WTC11 (cell line): ENCODE measurements at regions not wholly inside any gene's neighbourhood (a gene's known extent, or its start where the extent isn't known, plus 50 kb on each side); places are given as distances from the start of the nearest gene placed in this dataset.

Source experiments
- ATAC-seq: fragments of 200-7000 bp; cut with Tn5 transposase; 2 replicates; pipeline ENCODE4 v1.10.0; 2021; ENCODE audit warnings: mild to moderate bottlenecking, moderate library complexity
- CTCF ChIA-PET: fragments of 300-600 bp; sonication (Branson Sonifier 250); formaldehyde crosslinking; loops from one replicate; lab custom pipeline; 2021; ENCODE audit warnings: antibody characterized with exemption; lab: Charles Lee
- POLR2A ChIA-PET: fragments of 350-600 bp; sonication (Branson Sonifier 250); formaldehyde crosslinking; loops from one replicate; lab custom pipeline; 2021; ENCODE audit warnings: antibody characterized with exemption; lab: Charles Lee
- DNase-seq: peaks from one replicate; pipeline ENCODE4 v3.0.0; 2021; ENCODE audit warnings: low spot score
- H3K27ac Mint-ChIP-seq: 2 replicates; pipeline ENCODE4 v1.8.0; 2021; ENCODE audit warnings: mixed read lengths
- H3K27me3 Mint-ChIP-seq: 2 replicates; pipeline ENCODE4 v1.8.0; 2021; ENCODE audit warnings: low read depth, mild to moderate bottlenecking, moderate library complexity, mixed read lengths
- H3K36me3 Mint-ChIP-seq: 2 replicates; pipeline ENCODE4 v1.8.0; 2021; ENCODE audit warnings: mixed read lengths
- H3K4me1 Mint-ChIP-seq: 2 replicates; pipeline ENCODE4 v1.8.0; 2022; ENCODE audit warnings: mixed read lengths
- H3K4me3 Mint-ChIP-seq: 2 replicates; pipeline ENCODE4 v1.8.0; 2021; ENCODE audit warnings: mild to moderate bottlenecking, moderate library complexity, mixed read lengths
- H3K9me3 Mint-ChIP-seq: 2 replicates; pipeline ENCODE4 v1.8.0; 2021; ENCODE audit warnings: mixed read lengths
- EMX1 ChIP-seq: fragments of 250-450 bp; sonication (Bioruptor Pico); IDR thresholded peaks from 2 replicates; pipeline ENCODE4 v1.8.0; 2021; ENCODE audit warnings: mild to moderate bottlenecking
- FOXJ3 ChIP-seq: sonication (generic); formaldehyde crosslinking; IDR thresholded peaks from 2 replicates; pipeline ENCODE4 v1.9.0; 2021; ENCODE audit warnings: missing genetic modification reagents, mild to moderate bottlenecking, borderline replicate concordance
- FOXP1 ChIP-seq: sonication (generic); formaldehyde crosslinking; IDR thresholded peaks from 2 replicates; pipeline ENCODE4 v1.8.0; 2022; ENCODE audit warnings: missing genetic modification reagents, mild to moderate bottlenecking, moderate library complexity, borderline replicate concordance
- IRF2 ChIP-seq: sonication (generic); formaldehyde crosslinking; IDR thresholded peaks from 2 replicates; pipeline ENCODE4 v1.8.0; 2022; ENCODE audit warnings: low read depth, missing genetic modification reagents, borderline replicate concordance
- JAZF1 ChIP-seq: fragments of 250-450 bp; sonication (Bioruptor Pico); IDR thresholded peaks from 2 replicates; pipeline ENCODE4 v1.9.0; 2021; ENCODE audit warnings: moderate library complexity, mild to moderate bottlenecking, inconsistent platforms
- MXD4 ChIP-seq: fragments of 250-450 bp; sonication (Bioruptor Pico); IDR thresholded peaks from 2 replicates; pipeline ENCODE4 v1.8.0; 2021; ENCODE audit warnings: mild to moderate bottlenecking, moderate library complexity, borderline replicate concordance
- NFYB ChIP-seq: sonication (generic); formaldehyde crosslinking; conservative IDR thresholded peaks from 2 replicates; pipeline ENCODE4 v1.8.0; 2022; ENCODE audit warnings: low read depth, missing genetic modification reagents
- NR1H2 ChIP-seq: sonication (generic); formaldehyde crosslinking; IDR thresholded peaks from 2 replicates; pipeline ENCODE4 v1.9.0; 2021; ENCODE audit warnings: mild to moderate bottlenecking, moderate library complexity, missing genetic modification reagents
- SMAD3 ChIP-seq: sonication (generic); formaldehyde crosslinking; IDR thresholded peaks from 2 replicates; pipeline ENCODE4 v1.8.0; 2022; ENCODE audit warnings: missing genetic modification reagents, mild to moderate bottlenecking, borderline replicate concordance
- SOX15 ChIP-seq: fragments of 250-450 bp; sonication (Bioruptor Pico); IDR thresholded peaks from 2 replicates; pipeline ENCODE4 v1.9.0; 2021; ENCODE audit warnings: mild to moderate bottlenecking
- ZNF219 ChIP-seq: sonication (generic); formaldehyde crosslinking; IDR thresholded peaks from 2 replicates; pipeline ENCODE4 v1.8.0; 2023; ENCODE audit warnings: missing genetic modification reagents, mild to moderate bottlenecking, borderline replicate concordance
- ZNF396 ChIP-seq: fragments of 250-450 bp; sonication (Bioruptor Pico); IDR thresholded peaks from 2 replicates; pipeline ENCODE4 v1.8.0; 2021; ENCODE audit warnings: mild to moderate bottlenecking, moderate library complexity, borderline replicate concordance
- TF ChIP-seq, protein P1 (sequence below): fragments of 250-450 bp; sonication (Bioruptor Pico); IDR thresholded peaks from 2 replicates; pipeline ENCODE4 v1.9.0; 2021; ENCODE audit warnings: moderate library complexity, mild to moderate bottlenecking, inconsistent platforms, borderline replicate concordance
- TF ChIP-seq, protein P2 (sequence below): sonication (generic); formaldehyde crosslinking; IDR thresholded peaks from 2 replicates; pipeline ENCODE4 v1.8.1; 2023; ENCODE audit warnings: mild to moderate bottlenecking, missing genetic modification reagents
- TF ChIP-seq, protein P3 (sequence below): sonication (generic); formaldehyde crosslinking; IDR thresholded peaks from 2 replicates; pipeline ENCODE4 v1.8.1; 2022; ENCODE audit warnings: mild to moderate bottlenecking, missing genetic modification reagents, moderate library complexity, borderline replicate concordance
- TF ChIP-seq, protein P4 (sequence below): sonication (generic); formaldehyde crosslinking; IDR thresholded peaks from 2 replicates; pipeline ENCODE4 v1.8.0; 2023; ENCODE audit warnings: missing genetic modification reagents, mild to moderate bottlenecking, borderline replicate concordance
- TF ChIP-seq, protein P5 (sequence below): fragments of 250-450 bp; sonication (Bioruptor Pico); IDR thresholded peaks from 2 replicates; pipeline ENCODE4 v2.1.2; 2022; ENCODE audit warnings: mild to moderate bottlenecking, moderate library complexity
- TF ChIP-seq, protein P6 (sequence below): sonication (generic); formaldehyde crosslinking; IDR thresholded peaks from 2 replicates; pipeline ENCODE4 v1.8.0; 2023; ENCODE audit warnings: missing genetic modification reagents

DNA sequence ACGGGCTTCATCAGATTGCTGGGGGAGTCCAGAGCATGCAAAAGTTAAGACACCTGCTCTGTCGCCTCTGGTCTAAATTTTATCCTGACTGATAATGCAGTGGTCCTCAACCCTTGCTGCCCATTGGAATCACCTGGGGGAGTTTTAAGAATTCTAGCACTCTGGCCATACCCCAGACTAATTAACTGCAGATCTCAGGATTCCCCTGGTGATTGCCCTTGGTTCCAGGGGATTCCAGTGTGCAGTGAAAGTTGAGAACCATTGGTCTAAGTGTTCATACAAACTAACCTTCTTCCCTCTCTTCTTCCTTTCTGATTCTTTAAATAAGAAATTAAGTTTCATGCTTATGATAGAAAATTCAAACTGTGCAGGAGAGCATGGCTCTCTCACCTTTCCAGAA, 105.7 kb upstream of the MGAT5 start:
- Mint-ChIP-seq H3K4me3 (no peak overlapping the region), H3K36me3 (no peaks in the 10 kb centered on the region; the same call in 1 of the 2 replicates), H3K27me3 (no peaks in the 10 kb centered on the region), H3K4me1 (peaks cover 54% of the 10 kb centered on the region), H3K27ac (no peak overlapping the region), H3K9me3 (no peaks in the 10 kb centered on the region)
- DNase-seq (no peak), ATAC-seq (no peak)
- no peak for TF ChIP-seq JAZF1 (CRISPR knock-in tag)
- no peak for TF ChIP-seq ZNF396 (CRISPR knock-in tag)
- TF ChIP-seq MXD4 (CRISPR knock-in tag): no peak
- TF ChIP-seq SMAD3 (CRISPR knock-in tag): no peak
- TF ChIP-seq, protein P1, sequence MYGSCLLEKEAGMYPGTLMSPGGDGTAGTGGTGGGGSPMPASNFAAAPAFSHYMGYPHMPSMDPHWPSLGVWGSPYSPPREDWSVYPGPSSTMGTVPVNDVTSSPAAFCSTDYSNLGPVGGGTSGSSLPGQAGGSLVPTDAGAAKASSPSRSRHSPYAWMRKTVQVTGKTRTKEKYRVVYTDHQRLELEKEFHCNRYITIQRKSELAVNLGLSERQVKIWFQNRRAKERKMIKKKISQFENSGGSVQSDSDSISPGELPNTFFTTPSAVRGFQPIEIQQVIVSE (CRISPR knock-in tag): no peak
- TF ChIP-seq, protein P2, sequence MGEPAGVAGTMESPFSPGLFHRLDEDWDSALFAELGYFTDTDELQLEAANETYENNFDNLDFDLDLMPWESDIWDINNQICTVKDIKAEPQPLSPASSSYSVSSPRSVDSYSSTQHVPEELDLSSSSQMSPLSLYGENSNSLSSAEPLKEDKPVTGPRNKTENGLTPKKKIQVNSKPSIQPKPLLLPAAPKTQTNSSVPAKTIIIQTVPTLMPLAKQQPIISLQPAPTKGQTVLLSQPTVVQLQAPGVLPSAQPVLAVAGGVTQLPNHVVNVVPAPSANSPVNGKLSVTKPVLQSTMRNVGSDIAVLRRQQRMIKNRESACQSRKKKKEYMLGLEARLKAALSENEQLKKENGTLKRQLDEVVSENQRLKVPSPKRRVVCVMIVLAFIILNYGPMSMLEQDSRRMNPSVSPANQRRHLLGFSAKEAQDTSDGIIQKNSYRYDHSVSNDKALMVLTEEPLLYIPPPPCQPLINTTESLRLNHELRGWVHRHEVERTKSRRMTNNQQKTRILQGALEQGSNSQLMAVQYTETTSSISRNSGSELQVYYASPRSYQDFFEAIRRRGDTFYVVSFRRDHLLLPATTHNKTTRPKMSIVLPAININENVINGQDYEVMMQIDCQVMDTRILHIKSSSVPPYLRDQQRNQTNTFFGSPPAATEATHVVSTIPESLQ (CRISPR knock-in tag): no peak
- no peak for TF ChIP-seq EMX1
- TF ChIP-seq FOXJ3 (CRISPR knock-in tag): no peak
- TF ChIP-seq NR1H2 (CRISPR knock-in tag): no peak
- TF ChIP-seq, protein P3, sequence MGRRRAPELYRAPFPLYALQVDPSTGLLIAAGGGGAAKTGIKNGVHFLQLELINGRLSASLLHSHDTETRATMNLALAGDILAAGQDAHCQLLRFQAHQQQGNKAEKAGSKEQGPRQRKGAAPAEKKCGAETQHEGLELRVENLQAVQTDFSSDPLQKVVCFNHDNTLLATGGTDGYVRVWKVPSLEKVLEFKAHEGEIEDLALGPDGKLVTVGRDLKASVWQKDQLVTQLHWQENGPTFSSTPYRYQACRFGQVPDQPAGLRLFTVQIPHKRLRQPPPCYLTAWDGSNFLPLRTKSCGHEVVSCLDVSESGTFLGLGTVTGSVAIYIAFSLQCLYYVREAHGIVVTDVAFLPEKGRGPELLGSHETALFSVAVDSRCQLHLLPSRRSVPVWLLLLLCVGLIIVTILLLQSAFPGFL (CRISPR knock-in tag): no peak
- no peak for TF ChIP-seq FOXP1
- TF ChIP-seq ZNF219 (CRISPR knock-in tag): no peak
- POLR2A ChIA-PET: no interaction called here
- CTCF ChIA-PET: no interaction called here

DNA sequence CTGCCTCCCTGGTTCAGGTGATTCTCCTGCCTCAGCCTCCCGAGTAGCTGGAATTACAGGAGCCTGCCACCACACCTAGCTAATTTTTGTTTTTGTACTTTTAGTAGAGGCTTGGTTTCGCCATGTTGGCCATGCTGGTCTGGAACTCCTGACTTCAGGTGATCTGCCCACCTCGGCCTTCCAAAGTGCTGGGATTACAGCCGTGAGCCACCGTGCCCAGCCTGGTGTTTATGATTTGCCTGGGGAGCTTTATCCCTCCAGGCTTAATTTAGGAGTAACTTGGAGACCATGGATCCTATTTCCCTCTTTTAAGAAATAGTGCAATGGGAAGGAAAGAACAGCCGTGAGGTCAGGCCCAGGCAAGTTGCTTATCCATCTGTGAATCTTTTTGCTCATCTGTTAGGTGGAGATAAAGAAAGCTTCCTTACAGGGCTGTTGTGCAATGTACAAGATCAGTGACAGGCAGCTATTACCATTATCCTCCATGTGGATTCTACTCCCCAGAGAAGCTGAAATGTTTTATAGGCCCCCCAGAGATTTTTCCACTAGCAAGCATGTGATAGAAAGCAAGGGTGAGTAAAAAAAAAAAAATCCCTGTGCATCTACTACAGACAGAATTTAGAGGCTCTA, 104.9 kb upstream of the MGAT5 start:
- H3K4me3 Mint-ChIP-seq: no peak overlapping the region
- ChIA-PET POLR2A (no interaction called here), CTCF (interaction anchor here (1.4 kb wide), 1 partner anchor 302 kb away, joined by 7 read pairs; no protein-coding TSS in a partner anchor)
- TF ChIP-seq SOX15 (CRISPR knock-in tag): no peak
- TF ChIP-seq, protein P4, sequence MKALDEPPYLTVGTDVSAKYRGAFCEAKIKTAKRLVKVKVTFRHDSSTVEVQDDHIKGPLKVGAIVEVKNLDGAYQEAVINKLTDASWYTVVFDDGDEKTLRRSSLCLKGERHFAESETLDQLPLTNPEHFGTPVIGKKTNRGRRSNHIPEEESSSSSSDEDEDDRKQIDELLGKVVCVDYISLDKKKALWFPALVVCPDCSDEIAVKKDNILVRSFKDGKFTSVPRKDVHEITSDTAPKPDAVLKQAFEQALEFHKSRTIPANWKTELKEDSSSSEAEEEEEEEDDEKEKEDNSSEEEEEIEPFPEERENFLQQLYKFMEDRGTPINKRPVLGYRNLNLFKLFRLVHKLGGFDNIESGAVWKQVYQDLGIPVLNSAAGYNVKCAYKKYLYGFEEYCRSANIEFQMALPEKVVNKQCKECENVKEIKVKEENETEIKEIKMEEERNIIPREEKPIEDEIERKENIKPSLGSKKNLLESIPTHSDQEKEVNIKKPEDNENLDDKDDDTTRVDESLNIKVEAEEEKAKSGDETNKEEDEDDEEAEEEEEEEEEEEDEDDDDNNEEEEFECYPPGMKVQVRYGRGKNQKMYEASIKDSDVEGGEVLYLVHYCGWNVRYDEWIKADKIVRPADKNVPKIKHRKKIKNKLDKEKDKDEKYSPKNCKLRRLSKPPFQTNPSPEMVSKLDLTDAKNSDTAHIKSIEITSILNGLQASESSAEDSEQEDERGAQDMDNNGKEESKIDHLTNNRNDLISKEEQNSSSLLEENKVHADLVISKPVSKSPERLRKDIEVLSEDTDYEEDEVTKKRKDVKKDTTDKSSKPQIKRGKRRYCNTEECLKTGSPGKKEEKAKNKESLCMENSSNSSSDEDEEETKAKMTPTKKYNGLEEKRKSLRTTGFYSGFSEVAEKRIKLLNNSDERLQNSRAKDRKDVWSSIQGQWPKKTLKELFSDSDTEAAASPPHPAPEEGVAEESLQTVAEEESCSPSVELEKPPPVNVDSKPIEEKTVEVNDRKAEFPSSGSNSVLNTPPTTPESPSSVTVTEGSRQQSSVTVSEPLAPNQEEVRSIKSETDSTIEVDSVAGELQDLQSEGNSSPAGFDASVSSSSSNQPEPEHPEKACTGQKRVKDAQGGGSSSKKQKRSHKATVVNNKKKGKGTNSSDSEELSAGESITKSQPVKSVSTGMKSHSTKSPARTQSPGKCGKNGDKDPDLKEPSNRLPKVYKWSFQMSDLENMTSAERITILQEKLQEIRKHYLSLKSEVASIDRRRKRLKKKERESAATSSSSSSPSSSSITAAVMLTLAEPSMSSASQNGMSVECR: no peak
- TF ChIP-seq, protein P3 (CRISPR knock-in tag): no peak
- TF ChIP-seq, protein P5, sequence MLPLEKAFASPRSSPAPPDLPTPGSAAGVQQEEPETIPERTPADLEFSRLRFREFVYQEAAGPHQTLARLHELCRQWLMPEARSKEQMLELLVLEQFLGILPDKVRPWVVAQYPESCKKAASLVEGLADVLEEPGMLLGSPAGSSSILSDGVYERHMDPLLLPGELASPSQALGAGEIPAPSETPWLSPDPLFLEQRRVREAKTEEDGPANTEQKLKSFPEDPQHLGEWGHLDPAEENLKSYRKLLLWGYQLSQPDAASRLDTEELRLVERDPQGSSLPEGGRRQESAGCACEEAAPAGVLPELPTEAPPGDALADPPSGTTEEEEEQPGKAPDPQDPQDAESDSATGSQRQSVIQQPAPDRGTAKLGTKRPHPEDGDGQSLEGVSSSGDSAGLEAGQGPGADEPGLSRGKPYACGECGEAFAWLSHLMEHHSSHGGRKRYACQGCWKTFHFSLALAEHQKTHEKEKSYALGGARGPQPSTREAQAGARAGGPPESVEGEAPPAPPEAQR (CRISPR knock-in tag): no peak
- no peak for TF ChIP-seq ZNF219 (CRISPR knock-in tag)
- TF ChIP-seq, protein P6, sequence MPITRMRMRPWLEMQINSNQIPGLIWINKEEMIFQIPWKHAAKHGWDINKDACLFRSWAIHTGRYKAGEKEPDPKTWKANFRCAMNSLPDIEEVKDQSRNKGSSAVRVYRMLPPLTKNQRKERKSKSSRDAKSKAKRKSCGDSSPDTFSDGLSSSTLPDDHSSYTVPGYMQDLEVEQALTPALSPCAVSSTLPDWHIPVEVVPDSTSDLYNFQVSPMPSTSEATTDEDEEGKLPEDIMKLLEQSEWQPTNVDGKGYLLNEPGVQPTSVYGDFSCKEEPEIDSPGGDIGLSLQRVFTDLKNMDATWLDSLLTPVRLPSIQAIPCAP (CRISPR knock-in tag): no peak
- no peak for TF ChIP-seq NFYB
- TF ChIP-seq IRF2 (CRISPR knock-in tag): no peak
- H3K4me1 Mint-ChIP-seq: peaks cover 54% of the 10 kb centered on the region
- H3K9me3 Mint-ChIP-seq: no peaks in the 10 kb centered on the region
- no peaks in the 10 kb centered on the region; the same call in 1 of the 2 replicates for H3K36me3 Mint-ChIP-seq
- DNase-seq (no peak), ATAC-seq (no peak)
- no peak overlapping the region for H3K27ac Mint-ChIP-seq
- no peaks in the 10 kb centered on the region for H3K27me3 Mint-ChIP-seq
